NT2/D1 (cell line): ENCODE measurements at regions not wholly inside any gene's neighbourhood (a gene's known extent, or its start where the extent isn't known, plus 50 kb on each side); places are given as distances from the start of the nearest gene placed in this dataset.

ENCODE experiments used
- SUZ12 ChIP-seq: IDR thresholded peaks from 2 replicates; pipeline ENCODE4 v1.6.1; 2011; ENCODE audit not compliant: insufficient read length, insufficient read depth; ENCODE audit errors: extremely low read depth
- YY1 ChIP-seq: IDR thresholded peaks from 2 replicates; pipeline ENCODE4 v1.6.1; 2011; ENCODE audit not compliant: insufficient read length, insufficient read depth
- ZNF274 ChIP-seq: IDR thresholded peaks from 2 replicates; pipeline ENCODE4 v1.6.1; 2011; ENCODE audit warnings: mild to moderate bottlenecking, low read depth, low read length

GRCh38 chr6:7671076-7671475, 54.8 kb upstream of the BMP6 start:
- no peak for TF ChIP-seq YY1
- TF ChIP-seq ZNF274 = no peak
- no peak for TF ChIP-seq SUZ12
